ENCODE measurements at regions not wholly inside any gene's neighbourhood (a gene's known extent, or its start where the extent isn't known, plus 50 kb on each side); places are given as distances from the start of the nearest gene placed in this dataset.

GRCh38 chr3:36065321-36065720 lies 315.0 kb upstream of the STAC start:
- TF ChIP-seq SUZ12 (IDR thresholded peaks at IDR 0.05; ENCODE audit: extremely low read depth, insufficient read depth, insufficient read length) (no peak), ZNF274 (IDR thresholded peaks at IDR 0.05; ENCODE audit: low read depth, low read length) (no peak), YY1 (IDR thresholded peaks at IDR 0.05; ENCODE audit: insufficient read depth, insufficient read length) (no peak)
